HG03457 (cell line): ENCODE measurements at regions not wholly inside any gene's neighbourhood (a gene's known extent, or its start where the extent isn't known, plus 50 kb on each side); places are given as distances from the start of the nearest gene placed in this dataset.
"Not testable (repeated sequence)": the region's sequence is repeated elsewhere in the genome, so short reads cannot be mapped to it uniquely, and the experiment has no call there.

Experiments
- ATAC-seq: cut with Tn5 transposase; IDR thresholded peaks from one replicate; pipeline ENCODE4 v1.9.1; 2021; ENCODE audit warnings: moderate number of reproducible peaks; ENCODE audit not compliant: unreplicated experiment

DNA sequence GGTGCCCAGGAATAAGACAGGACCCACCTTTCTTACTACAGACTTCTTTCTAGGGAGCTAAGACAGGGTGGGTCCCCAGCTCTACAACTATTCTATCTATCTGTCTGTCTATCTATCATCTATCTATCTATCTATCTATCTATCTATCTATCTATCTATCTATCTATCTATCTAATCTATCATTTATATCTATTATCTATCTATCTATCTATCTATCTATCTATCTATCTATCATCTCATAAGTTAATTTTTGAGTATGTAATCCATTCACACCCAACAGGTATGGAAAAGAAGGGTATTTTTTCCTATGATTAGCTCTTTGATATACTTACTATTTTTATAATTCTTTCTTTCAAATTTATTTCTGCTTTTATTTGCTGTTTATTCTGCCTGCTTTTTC lies 55.9 kb downstream of the BAMBI start:
- no peak for ATAC-seq

- ATAC-seq: no peak
Observed at GRCh38 chr10:28733647-28734046, 56.3 kb downstream of the BAMBI start.

GRCh38 chr10:28734938-28735759 lies 57.8 kb downstream of the BAMBI start:
- no peak for ATAC-seq

GRCh38 chr10:28737096-28737495 lies 59.8 kb downstream of the BAMBI start:
- ATAC-seq: no peak

DNA sequence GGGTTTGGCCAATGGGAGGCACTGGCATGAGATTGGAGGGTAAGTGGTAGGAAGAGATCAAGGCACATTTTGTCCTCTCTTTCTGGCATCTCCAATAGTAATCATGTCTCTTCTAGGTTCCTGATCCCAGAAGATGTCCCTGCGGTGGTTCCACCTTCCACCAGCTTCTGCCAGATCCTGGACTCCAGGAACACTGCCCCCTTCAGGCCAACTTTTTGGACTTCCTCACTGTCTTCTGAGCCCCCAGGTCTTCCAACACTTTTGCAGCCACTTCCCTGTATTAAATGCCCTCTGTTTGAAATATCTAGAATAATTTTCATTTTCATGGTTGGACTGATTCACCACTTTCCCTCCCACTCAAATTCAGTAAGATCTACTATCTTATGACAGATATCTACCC lies 60.9 kb downstream of the BAMBI start:
- no peak for ATAC-seq

DNA sequence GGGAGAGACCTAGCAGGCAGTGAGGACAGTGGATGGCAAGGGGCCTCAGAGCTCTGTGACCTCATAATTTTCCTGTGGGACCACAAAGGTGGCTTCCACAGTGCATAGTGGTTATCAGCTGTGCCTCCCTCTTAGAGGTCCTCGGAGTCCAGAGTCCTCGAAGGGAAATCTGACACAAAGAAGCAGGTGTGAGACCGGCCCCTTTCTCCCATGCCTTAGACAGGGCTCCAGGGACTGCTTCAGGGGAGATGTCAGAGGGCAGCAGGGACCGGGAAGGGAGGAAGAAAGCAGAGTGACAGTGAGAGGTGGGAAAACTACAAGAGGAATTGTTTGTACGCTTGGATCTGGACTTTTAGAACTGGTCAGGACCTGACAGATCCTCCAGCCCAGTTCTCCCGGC lies 66.3 kb downstream of the BAMBI start:
- ATAC-seq: no peak

DNA sequence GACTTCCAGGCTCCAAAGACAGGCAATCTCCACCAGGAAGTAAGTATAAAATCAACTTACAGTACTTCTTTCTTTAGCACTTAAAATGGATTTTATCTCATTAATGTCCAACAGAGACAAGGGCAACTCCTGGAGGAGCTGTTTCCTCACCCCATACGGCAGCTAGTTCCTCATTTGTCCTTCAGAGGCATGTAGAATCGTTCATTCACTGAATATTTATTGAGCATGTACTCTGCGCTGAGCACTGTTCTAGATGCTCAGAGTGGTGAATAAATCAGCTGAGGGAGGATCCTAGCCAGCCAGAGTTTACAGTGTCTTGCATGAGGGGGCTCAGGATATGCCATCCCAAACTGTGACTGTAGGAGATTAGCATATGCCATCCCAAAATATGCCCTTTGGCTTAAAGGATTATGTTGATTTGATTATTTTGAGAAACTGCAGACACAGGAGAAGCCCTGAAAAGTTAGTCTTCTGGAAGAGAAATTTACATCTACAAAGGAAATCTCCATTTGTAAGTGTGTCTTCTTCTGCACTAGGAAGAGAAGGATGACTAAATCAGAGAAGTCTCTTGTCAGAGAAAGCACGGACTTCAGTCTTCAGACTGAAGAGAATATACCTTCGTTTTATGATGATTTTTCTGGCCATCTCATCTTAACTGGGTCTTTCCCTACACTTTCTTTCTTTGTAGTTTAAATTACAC lies 66.9 kb downstream of the BAMBI start:
- no peak for ATAC-seq

- no peak for ATAC-seq
Observed at GRCh38 chr10:28754930-28755718, 77.8 kb downstream of the BAMBI start.

DNA sequence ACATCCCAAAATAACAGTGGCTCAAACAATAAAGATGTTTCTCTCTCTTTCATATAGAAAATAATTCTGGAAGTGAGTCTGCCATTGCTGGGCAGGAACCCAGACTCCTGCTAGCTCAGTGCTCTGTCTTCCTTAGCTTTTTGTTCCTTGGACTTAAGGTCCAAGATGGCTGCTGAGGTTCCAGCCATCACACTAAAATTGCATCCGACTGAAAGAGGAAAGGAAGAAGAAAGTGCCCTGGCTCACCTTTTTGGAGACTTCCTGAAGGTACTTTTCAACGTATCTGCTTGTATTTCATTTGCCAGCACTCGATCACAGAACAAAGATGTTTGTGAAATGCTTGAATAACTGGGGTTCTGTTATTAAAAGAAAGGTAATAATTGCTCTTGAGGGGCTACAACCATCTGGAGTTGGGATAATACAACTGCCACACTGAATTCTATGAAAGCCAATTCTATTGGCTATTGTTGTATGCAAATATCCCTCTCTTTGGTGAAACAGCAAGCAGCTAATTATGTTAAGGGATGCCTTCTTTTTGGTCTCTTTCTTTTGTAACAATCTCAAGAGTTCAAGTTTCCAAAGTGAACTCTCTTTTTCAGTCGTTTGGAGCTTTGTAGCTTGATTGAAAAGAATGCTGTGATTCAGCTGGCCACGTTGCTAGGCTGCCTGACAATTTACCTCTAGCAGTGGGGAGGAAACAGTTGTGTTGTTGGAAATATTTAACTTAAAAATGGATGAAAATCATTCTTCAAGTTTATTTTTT lies 83.9 kb downstream of the BAMBI start:
- ATAC-seq: no peak

GRCh38 chr10:28763471-28764170 lies 86.3 kb downstream of the BAMBI start:
- ATAC-seq: no peak

DNA sequence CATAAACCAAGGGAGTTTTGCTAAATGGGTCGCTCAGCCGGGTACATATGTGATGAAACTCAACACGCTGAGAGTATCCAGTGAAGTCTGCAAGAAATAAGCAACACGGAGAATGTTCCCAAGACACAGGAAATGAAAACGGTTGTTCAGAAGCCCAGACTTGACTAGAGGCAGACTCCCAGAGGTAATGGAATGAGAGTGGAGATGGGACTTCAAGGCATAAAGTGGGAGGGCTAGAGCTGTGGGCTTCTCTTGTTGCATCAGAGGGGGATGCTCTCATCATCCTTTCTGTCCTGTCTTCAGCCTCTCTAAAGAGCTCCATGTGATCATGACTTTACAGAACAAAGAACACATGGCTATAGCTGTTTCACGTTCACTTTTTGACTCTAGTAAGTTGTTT lies 88.3 kb downstream of the BAMBI start:
- ATAC-seq: no peak

DNA sequence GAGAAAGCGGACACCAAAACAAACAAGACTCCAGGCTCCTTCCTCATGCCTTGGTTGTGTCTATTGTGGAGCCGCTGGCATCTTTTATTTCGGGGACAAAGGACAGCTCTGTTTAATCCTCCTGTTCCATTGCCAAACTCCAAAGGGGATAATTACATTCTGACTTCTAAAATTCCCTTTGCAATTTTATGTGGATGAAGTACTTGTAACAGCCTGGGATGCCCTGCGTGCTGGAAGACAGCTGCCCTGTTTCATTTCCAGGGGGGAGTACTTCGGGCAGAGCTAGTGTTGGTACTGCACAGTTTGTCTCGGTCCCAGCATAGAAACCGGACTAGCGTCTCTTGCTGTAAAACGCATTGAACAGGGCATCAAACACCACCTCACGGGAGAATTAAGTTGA lies 90.9 kb downstream of the BAMBI start:
- ATAC-seq: no peak

GRCh38 chr10:28769091-28769604 lies 91.8 kb downstream of the BAMBI start:
- ATAC-seq: no peak

- not testable (repeated sequence) for ATAC-seq
Observed at GRCh38 chr10:28771580-28772090, 94.3 kb downstream of the BAMBI start.

DNA sequence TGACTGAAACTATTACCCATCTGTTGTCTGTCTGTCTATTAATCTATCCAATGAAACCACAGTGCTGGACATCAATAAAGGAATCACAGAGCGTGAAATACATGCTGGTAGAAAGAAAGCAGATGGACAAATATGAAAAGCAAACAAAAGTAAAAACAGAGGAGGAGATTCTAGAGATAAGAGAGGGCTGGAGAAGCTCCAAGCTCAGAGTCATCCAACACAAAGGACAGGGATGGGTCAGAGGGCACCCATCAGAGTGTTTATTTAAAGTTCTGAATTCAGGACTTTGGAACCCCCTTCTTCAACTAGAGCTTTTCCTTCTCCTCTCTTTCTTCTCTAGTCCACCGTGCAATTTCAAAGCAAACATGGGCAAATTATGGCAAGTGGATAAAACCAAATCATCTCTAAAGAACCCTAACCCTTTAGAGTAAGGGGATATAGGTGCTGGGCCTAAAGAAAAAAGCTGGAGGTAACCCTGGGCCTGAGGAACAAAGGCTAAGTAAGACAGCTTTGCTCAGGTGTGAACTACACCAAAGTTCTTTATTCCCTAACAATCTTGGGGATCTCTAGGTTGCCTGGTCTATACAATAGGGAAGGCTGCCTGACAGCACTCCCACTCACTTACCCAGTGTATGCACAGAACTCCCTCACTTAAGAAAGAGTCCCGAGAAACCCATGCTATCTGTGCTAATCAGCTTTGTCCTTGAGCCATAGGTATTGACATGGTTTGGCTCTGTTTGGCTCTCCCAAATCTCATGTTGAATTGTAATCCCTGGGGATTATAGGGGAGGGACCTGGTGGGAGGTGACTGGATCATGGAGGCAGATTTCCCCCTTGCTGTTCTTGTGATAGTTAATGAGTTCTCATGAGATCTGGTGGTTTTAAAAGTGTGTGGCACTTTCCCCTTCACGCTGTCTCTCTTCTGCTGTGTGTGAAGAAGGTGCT lies 97.0 kb downstream of the BAMBI start:
- ATAC-seq: no peak

DNA sequence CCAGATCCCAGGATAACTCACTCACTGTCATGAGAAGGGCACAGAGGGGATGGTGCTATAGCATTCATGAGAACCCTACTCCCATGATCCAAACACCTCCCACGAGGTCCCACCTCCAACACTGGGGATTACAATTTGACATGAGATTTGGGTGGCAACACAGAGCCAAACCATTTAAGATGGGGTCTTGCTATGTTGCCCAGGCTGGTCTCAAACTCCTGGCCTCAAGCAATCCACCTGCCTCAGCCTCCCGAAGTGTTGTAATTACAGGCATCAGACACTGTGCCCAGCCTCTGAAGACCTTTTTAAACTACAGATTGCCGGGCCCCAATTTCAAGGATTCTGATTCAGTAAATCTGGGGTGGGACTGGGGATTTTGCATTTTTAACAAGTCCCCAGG lies 98.5 kb downstream of the BAMBI start:
- ATAC-seq: no peak

- ATAC-seq: no peak
Observed at GRCh38 chr10:28776519-28776918, 99.2 kb downstream of the BAMBI start.

DNA sequence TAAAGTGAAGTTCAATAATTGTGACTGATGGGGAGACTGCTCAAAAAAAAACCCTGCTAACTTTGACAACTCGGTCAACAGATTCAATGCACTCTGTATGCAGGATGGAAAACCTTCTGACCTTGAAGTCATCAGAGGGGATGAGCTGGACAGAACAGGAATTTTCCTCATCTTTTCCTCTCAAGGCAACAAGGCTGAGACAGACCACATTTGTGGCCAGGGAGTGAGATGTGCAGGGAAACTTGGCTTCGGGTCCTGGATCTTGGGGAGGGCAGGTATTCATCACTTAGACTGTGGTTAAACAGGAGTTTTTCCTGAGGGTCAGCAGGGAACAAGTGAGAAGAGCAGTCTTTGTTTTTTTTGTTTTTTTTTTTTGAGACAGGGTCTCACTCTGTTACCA lies 100.6 kb downstream of the BAMBI start:
- ATAC-seq: no peak

DNA sequence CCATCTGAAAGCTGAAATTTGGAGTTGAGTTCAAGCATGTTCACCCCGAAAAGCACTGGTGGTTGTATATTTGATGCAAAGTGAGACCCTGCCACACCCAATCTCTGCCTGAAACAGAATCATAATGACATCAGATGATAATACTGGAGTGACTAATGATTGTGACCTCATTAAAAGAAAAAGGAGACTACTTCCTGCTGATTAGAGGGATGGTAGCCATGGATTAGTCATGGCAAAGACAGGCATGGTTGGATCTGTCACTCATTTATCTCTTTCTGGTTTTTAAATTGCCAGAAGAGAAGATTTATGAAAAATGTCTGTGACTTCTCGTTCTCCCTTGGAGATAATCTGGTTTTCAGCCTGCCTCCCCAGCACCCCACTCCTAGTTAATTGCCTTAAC lies 101.2 kb downstream of the BAMBI start:
- no peak for ATAC-seq
